B cell (primary cell): ENCODE measurements at regions not wholly inside any gene's neighbourhood (a gene's known extent, or its start where the extent isn't known, plus 50 kb on each side); places are given as distances from the start of the nearest gene placed in this dataset.

Source experiments
- ATAC-seq: fragments of 200-7000 bp; cut with Tn5 transposase; one replicate; pipeline ENCODE4 v1.10.0; 2021; ENCODE audit warnings: low read depth, mild to moderate bottlenecking, moderate number of reproducible peaks, moderate library complexity
- CTCF ChIA-PET: fragments of 350-600 bp; sonication (Branson Sonifier 250); formaldehyde crosslinking; loops from one replicate; lab custom pipeline; 2021; ENCODE audit warnings: antibody characterized with exemption, inconsistent platforms; lab: Charles Lee
- POLR2A ChIA-PET: fragments of 350-600 bp; sonication (Branson Sonifier 250); formaldehyde crosslinking; loops from one replicate; lab custom pipeline; 2021; ENCODE audit warnings: antibody characterized with exemption; lab: Charles Lee
- DNase-seq: peaks from one replicate; pipeline ENCODE4 v3.0.0; 2013
- H2AFZ ChIP-seq: 2 replicates; pipeline ENCODE4 v1.6.1; 2012; ENCODE audit warnings: mild to moderate bottlenecking, low read depth, low read length; ENCODE audit not compliant: insufficient read depth, poor library complexity, severe bottlenecking
- H3K27ac ChIP-seq, 2 donors: 1 replicate in 1 of 2; 2 replicates in 1 of 2; pipeline ENCODE4 v1.5.1; 2012 to 2013; ENCODE audit warnings: low read length in 2 of 2, mild to moderate bottlenecking in 2 of 2, moderate library complexity in 1 of 2
- H3K27me3 ChIP-seq, 4 experiments: fragments of 200-600 bp in 1 of 4; sonication (generic) in 1 of 4; replicated peaks in 1 of 4; 1 replicate in 2 of 4; 2 replicates in 2 of 4; pipeline versions ENCODE4 v1.6.1 to v1.7.0; 2013 to 2016; ENCODE audit warnings: low read length in 3 of 4, mild to moderate bottlenecking in 2 of 4, mixed read lengths in 1 of 4, moderate library complexity in 1 of 4; ENCODE audit not compliant: insufficient read depth in 4 of 4, control insufficient read depth in 3 of 4; ENCODE audit errors: control extremely low read depth in 1 of 4
- H3K36me3 ChIP-seq, 2 experiments: replicated peaks in 1 of 2; 1 replicate in 1 of 2; 2 replicates in 1 of 2; pipeline versions ENCODE4 v1.6.1 to v1.7.1; 2013; ENCODE audit warnings: low read length in 1 of 2; ENCODE audit not compliant: insufficient read depth in 2 of 2, control insufficient read depth in 1 of 2; ENCODE audit errors: control extremely low read depth in 1 of 2, extremely low read depth in 1 of 2
- H3K4me1 ChIP-seq, 2 donors: fragments of 200-600 bp in 1 of 2; sonication (generic) in 1 of 2; 1 replicate in 1 of 2; 2 replicates in 1 of 2; pipeline versions ENCODE4 v1.5.1 to v1.6.1; 2013 to 2017; ENCODE audit warnings: low read length in 2 of 2; ENCODE audit not compliant: control insufficient read depth in 2 of 2, insufficient read depth in 2 of 2
- H3K4me2 ChIP-seq: replicated peaks from 2 replicates; pipeline ENCODE3; 2012; ENCODE audit warnings: mild to moderate bottlenecking, low read depth, low read length; ENCODE audit not compliant: poor library complexity, severe bottlenecking
- H3K4me3 ChIP-seq, 5 experiments: fragments of 200-600 bp in 1 of 5; sonication (generic) in 1 of 5; 1 replicate in 3 of 5; 2 replicates in 2 of 5; pipeline versions ENCODE4 v1.5.1 to v1.7.0; 2011 to 2016; ENCODE audit warnings: low read length in 4 of 5, mild to moderate bottlenecking in 4 of 5, low read depth in 2 of 5, control low read depth in 1 of 5, moderate library complexity in 1 of 5; ENCODE audit not compliant: insufficient read depth in 1 of 5; ENCODE audit errors: control extremely low read depth in 1 of 5, extremely low read depth in 1 of 5
- H3K79me2 ChIP-seq: fragments of 200-600 bp; sonication (generic); one replicate; pipeline ENCODE4 v1.6.0; 2016; ENCODE audit warnings: low read length; ENCODE audit not compliant: control insufficient read depth, insufficient read depth
- H3K9ac ChIP-seq: fragments of 200-600 bp; sonication (generic); 2 replicates; pipeline ENCODE4 v1.6.1; 2017; ENCODE audit warnings: mild to moderate bottlenecking, low read length, moderate library complexity
- H3K9me3 ChIP-seq, 3 donors: one replicate each; pipeline versions ENCODE4 v1.6.1 to v1.7.1; 2013; ENCODE audit warnings: low read length in 2 of 3; ENCODE audit not compliant: control insufficient read depth in 2 of 3, insufficient read depth in 1 of 3; ENCODE audit errors: control extremely low read depth in 1 of 3
- H4K20me1 ChIP-seq: 2 replicates; pipeline ENCODE4 v1.6.0; 2012; ENCODE audit warnings: mild to moderate bottlenecking, low read length; ENCODE audit not compliant: insufficient read depth, control insufficient read depth, poor library complexity, severe bottlenecking
- H3K27ac Mint-ChIP-seq: one replicate; pipeline ENCODE4 v1.8.0; 2021; ENCODE audit warnings: mixed read lengths
- H3K27me3 Mint-ChIP-seq: one replicate; pipeline ENCODE4 v1.8.0; 2021; ENCODE audit warnings: mixed read lengths
- H3K4me1 Mint-ChIP-seq: one replicate; pipeline ENCODE4 v1.8.0; 2021; ENCODE audit warnings: mixed read lengths
- H3K4me3 Mint-ChIP-seq: one replicate; pipeline ENCODE4 v1.8.0; 2021; ENCODE audit warnings: mixed read lengths
- H3K9me3 Mint-ChIP-seq: one replicate; pipeline ENCODE4 v1.8.0; 2022; ENCODE audit warnings: mixed read lengths; ENCODE audit not compliant: insufficient read depth
- EZH2 ChIP-seq: IDR thresholded peaks from 2 replicates; pipeline ENCODE4 v1.6.1; 2012; ENCODE audit warnings: borderline replicate concordance, low read depth, mild to moderate bottlenecking, moderate library complexity, low read length; ENCODE audit not compliant: insufficient read depth, poor library complexity, severe bottlenecking
- WGBS: methylation state at CpG from one replicate; pipeline ENCODE4 v1.1.5; 2013; ENCODE audit warnings: missing lambda C conversion rate; ENCODE audit not compliant: insufficient coverage; 5-methylcytosine and 5-hydroxymethylcytosine counted together
- intact Hi-C: fragments of 100-400 bp; cut with micrococcal nuclease; formaldehyde crosslinking; loops from one replicate; pipeline ENCODE4 v1.10.0; 2022
- TF ChIP-seq, protein P1 (sequence below): fragments of 200-600 bp; IDR thresholded peaks from one replicate; pipeline ENCODE4 v1.8.0; 2022; ENCODE audit warnings: antibody characterized with exemption, mild to moderate bottlenecking

DNA sequence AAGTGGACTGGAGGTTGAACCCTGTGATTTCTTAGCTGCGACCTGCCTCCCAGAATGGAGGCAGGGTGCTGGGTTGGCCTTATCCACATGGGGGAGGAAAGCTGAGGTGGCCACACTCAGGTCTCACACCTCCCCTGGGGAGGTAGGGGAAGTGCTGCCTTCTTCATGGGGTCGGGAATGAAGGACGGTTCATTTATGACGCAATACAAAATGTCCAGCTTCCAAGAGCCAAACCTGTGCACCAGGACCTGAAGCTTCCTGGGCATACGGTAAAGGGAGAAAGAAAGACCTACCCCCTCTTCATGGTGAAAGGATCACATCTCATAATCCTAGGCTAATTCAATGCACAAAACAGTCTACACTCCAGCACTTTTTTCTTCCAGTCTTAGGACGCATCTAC is 150.6 kb upstream of the CDYL start:
- TF ChIP-seq EZH2: no peak
- TF ChIP-seq, protein P1, sequence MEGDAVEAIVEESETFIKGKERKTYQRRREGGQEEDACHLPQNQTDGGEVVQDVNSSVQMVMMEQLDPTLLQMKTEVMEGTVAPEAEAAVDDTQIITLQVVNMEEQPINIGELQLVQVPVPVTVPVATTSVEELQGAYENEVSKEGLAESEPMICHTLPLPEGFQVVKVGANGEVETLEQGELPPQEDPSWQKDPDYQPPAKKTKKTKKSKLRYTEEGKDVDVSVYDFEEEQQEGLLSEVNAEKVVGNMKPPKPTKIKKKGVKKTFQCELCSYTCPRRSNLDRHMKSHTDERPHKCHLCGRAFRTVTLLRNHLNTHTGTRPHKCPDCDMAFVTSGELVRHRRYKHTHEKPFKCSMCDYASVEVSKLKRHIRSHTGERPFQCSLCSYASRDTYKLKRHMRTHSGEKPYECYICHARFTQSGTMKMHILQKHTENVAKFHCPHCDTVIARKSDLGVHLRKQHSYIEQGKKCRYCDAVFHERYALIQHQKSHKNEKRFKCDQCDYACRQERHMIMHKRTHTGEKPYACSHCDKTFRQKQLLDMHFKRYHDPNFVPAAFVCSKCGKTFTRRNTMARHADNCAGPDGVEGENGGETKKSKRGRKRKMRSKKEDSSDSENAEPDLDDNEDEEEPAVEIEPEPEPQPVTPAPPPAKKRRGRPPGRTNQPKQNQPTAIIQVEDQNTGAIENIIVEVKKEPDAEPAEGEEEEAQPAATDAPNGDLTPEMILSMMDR: no peak
- H3K4me3 ChIP-seq: no peak overlapping the region
- no peak overlapping the region for H3K9ac ChIP-seq
- 86% methylated on average over 4 of the region's 6 CpGs for WGBS
- H3K27me3 ChIP-seq: peaks cover 0 to 2% (median 0%) of the 10 kb centered on the region in 4 experiments
- no peak overlapping the region for H3K27ac ChIP-seq
- CTCF ChIA-PET: no interaction called here
- no peak overlapping the region for H3K4me2 ChIP-seq
- POLR2A ChIA-PET: no interaction called here
- H3K79me2 ChIP-seq: no peaks in the 10 kb centered on the region
- no peak overlapping the region for H3K4me3 Mint-ChIP-seq
- no peak for ATAC-seq
- H2AFZ ChIP-seq: no peak overlapping the region
- H4K20me1 ChIP-seq: no peaks in the 10 kb centered on the region
- peaks cover 3% of the 10 kb centered on the region for H3K9me3 Mint-ChIP-seq
- H3K27ac Mint-ChIP-seq: no peak overlapping the region
- peaks cover 4 to 18% (median 7%) of the 10 kb centered on the region in 3 donors for H3K9me3 ChIP-seq
- no peaks in the 10 kb centered on the region for H3K4me1 ChIP-seq
- intact Hi-C loops: no loop called here
- no peaks in the 10 kb centered on the region for H3K4me1 Mint-ChIP-seq
- H3K36me3 ChIP-seq: no peaks in the 10 kb centered on the region
- DNase-seq: no peak
- no peaks in the 10 kb centered on the region for H3K27me3 Mint-ChIP-seq

DNA sequence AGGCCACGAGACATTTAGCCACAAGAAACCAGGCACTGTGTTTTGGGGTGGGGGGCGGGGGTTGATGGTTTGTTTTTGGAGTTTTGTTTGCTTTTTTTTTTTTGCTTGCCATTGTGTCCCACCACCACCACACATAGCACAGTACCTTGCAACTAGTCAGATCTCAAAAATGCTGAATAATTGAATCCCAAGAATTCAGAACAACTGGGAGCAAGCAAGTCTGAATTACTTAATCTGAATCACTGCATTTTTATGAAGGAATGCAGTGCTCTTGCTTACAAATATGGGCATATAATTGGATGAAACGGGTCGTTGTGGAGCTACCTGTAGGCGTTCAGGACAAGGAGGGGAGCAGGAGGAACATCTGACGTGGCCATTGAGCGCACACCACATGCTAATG is 151.5 kb upstream of the CDYL start:
- Histone ChIP-seq H3K4me3 (no peak overlapping the region), H3K79me2 (no peaks in the 10 kb centered on the region), H3K9me3 (peaks cover 4 to 9% (median 5%) of the 10 kb centered on the region in 3 donors), H3K27me3 (peaks cover 0 to 2% (median 0%) of the 10 kb centered on the region in 4 experiments), H3K4me2 (no peak overlapping the region), H3K9ac (no peak overlapping the region), H4K20me1 (no peaks in the 10 kb centered on the region), H3K36me3 (no peaks in the 10 kb centered on the region), H3K4me1 (no peaks in the 10 kb centered on the region), H2AFZ (no peak overlapping the region), H3K27ac (no peak overlapping the region)
- intact Hi-C loops: no loop called here
- Mint-ChIP-seq H3K4me1 (no peaks in the 10 kb centered on the region), H3K27me3 (no peaks in the 10 kb centered on the region), H3K4me3 (no peak overlapping the region), H3K27ac (no peak overlapping the region), H3K9me3 (no peaks in the 10 kb centered on the region)
- CTCF ChIA-PET: no interaction called here
- no CpG with 5 or more reads among the region's 7 CpGs for WGBS
- POLR2A ChIA-PET: no interaction called here
- TF ChIP-seq, protein P1: no peak
- ATAC-seq (no peak), DNase-seq (no peak)
